GM12878 (cell line): ENCODE measurements at regions not wholly inside any gene's neighbourhood (a gene's known extent, or its start where the extent isn't known, plus 50 kb on each side); places are given as distances from the start of the nearest gene placed in this dataset.

ENCODE experiments used
- ATAC-seq: fragments of 200-7000 bp; cut with Tn5 transposase; 3 replicates; pipeline ENCODE4 v1.9.1; 2020; ENCODE audit warnings: mild to moderate bottlenecking, moderate library complexity
- BruUV-seq: library from RNA; stranded (reverse); fragments of 400-500 nt; replicated peaks from 2 replicates; lab custom pipeline; 2021; lab: Mats Ljungman, UMichigan
- CTCF ChIA-PET: fragments of 300-600 bp; sonication (Branson Sonifier 250); formaldehyde crosslinking; extraction: SDS; loops from one replicate; lab custom pipeline; 2021; ENCODE audit warnings: inconsistent platforms; lab: Yijun Ruan, JAX
- POLR2A ChIA-PET: fragments of 350-600 bp; formaldehyde crosslinking; extraction: SDS; loops from one replicate; lab custom pipeline; 2021; ENCODE audit warnings: inconsistent platforms; lab: Charles Lee
- RAD21 ChIA-PET: fragments of 300-600 bp; sonication (Branson Sonifier 250); formaldehyde crosslinking; loops from one replicate; lab custom pipeline; 2023; ENCODE audit warnings: antibody characterized with exemption; ENCODE audit not compliant: unreplicated experiment; lab: Charles Lee
- SMC1A ChIA-PET: fragments of 300-600 bp; sonication (Branson Sonifier 250); formaldehyde crosslinking; loops from one replicate; lab custom pipeline; 2023; ENCODE audit not compliant: unreplicated experiment, uncharacterized antibody; lab: Charles Lee
- DNase-seq: peaks from one replicate; pipeline ENCODE4 v3.0.0-alpha.2; 2011; ENCODE audit warnings: low read depth, low spot score
- FAIRE-seq: peaks from 3 replicates; lab custom pipeline; 2011; peaks lifted over from hg19 to GRCh38; lab: Jason Lieb, UNC
- H2AFZ ChIP-seq: 2 replicates; pipeline ENCODE4 v1.6.0; 2011; ENCODE audit warnings: low read depth, low read length, control low read depth; ENCODE audit not compliant: control insufficient read depth
- H3K27ac ChIP-seq: 2 replicates; pipeline ENCODE4 v1.5.1; 2011; ENCODE audit warnings: control low read depth; ENCODE audit not compliant: control insufficient read depth, insufficient read depth
- H3K27me3 ChIP-seq, 2 experiments: replicated peaks in 1 of 2; 2 replicates each; pipeline versions ENCODE4 v1.6.0 to v1.6.1; 2011; ENCODE audit warnings: low read length in 1 of 2; ENCODE audit not compliant: control insufficient read depth in 2 of 2, insufficient read depth in 2 of 2
- H3K36me3 ChIP-seq, 2 experiments: 2 replicates each; pipeline ENCODE4 v1.5.1; 2011; ENCODE audit warnings: low read length in 1 of 2; ENCODE audit not compliant: control insufficient read depth in 2 of 2, insufficient read depth in 2 of 2
- H3K4me1 ChIP-seq: 2 replicates; pipeline ENCODE4 v1.6.1; 2011; ENCODE audit warnings: mild to moderate bottlenecking, low read length, moderate library complexity, mixed read lengths; ENCODE audit not compliant: control insufficient read depth, insufficient read depth
- H3K4me2 ChIP-seq: 2 replicates; pipeline ENCODE4 v1.6.0; 2011; ENCODE audit warnings: control low read depth; ENCODE audit not compliant: control insufficient read depth, insufficient read depth
- H3K4me3 ChIP-seq: fragments of 200-600 bp; sonication (generic); 2 replicates; pipeline ENCODE4 v1.5.1; 2016
- H3K79me2 ChIP-seq: 2 replicates; pipeline ENCODE4 v1.6.0; 2011; ENCODE audit warnings: low read length; ENCODE audit not compliant: control insufficient read depth, insufficient read depth
- H3K9ac ChIP-seq: 2 replicates; pipeline ENCODE4 v1.8.0; 2011; ENCODE audit warnings: low read length, control low read depth, mixed read lengths; ENCODE audit not compliant: control insufficient read depth, insufficient read depth
- H3K9me3 ChIP-seq: replicated peaks from 3 replicates; pipeline ENCODE4 v1.5.1; 2011; ENCODE audit warnings: mild to moderate bottlenecking, low read length; ENCODE audit not compliant: control insufficient read depth, insufficient read depth
- H4K20me1 ChIP-seq: 2 replicates; pipeline ENCODE4 v1.6.0; 2011; ENCODE audit not compliant: control insufficient read depth, insufficient read depth
- BCLAF1 ChIP-seq: fragments of 450-650 bp; IDR thresholded peaks from 2 replicates; pipeline ENCODE4 v1.6.1; 2017; ENCODE audit warnings: antibody characterized with exemption, mild to moderate bottlenecking, moderate library complexity
- DPF2 ChIP-seq: fragments of 450-650 bp; IDR thresholded peaks from 2 replicates; pipeline ENCODE4 v1.6.1; 2017; ENCODE audit warnings: mild to moderate bottlenecking
- HCFC1 ChIP-seq: fragments of 150-350 bp; IDR thresholded peaks from 2 replicates; pipeline ENCODE4 v1.6.1; 2014; ENCODE audit warnings: low read length
- HDAC2 ChIP-seq: fragments of 200-600 bp; sonication (generic); IDR thresholded peaks from 2 replicates; pipeline ENCODE4 v1.6.1; 2017
- MTA2 ChIP-seq: fragments of 450-650 bp; IDR thresholded peaks from 2 replicates; pipeline ENCODE4 v1.6.1; 2016; ENCODE audit warnings: low read depth, mild to moderate bottlenecking, moderate library complexity
- PBX3 ChIP-seq: IDR thresholded peaks from 2 replicates; pipeline ENCODE4 v1.6.1; 2011; ENCODE audit warnings: mild to moderate bottlenecking, low read depth, low read length, moderate library complexity; ENCODE audit not compliant: insufficient replicate concordance
- RFX5 ChIP-seq: IDR thresholded peaks from 2 replicates; pipeline ENCODE4 v1.6.1; 2011; ENCODE audit warnings: low read depth, low read length, improper control_type of control experiment
- SIX5 ChIP-seq: IDR thresholded peaks from 2 replicates; pipeline ENCODE4 v1.6.1; 2011; ENCODE audit warnings: mild to moderate bottlenecking, low read depth, low read length, moderate library complexity; ENCODE audit not compliant: severe bottlenecking
- TBL1XR1 ChIP-seq: IDR thresholded peaks from 2 replicates; pipeline ENCODE4 v1.6.1; 2012; ENCODE audit warnings: low read depth, low read length, improper control_type of control experiment
- ZBTB33 ChIP-seq: fragments of 450-650 bp; IDR thresholded peaks from 2 replicates; pipeline ENCODE4 v1.6.1; 2017; ENCODE audit warnings: mild to moderate bottlenecking
- ZSCAN29 ChIP-seq: fragments of 450-650 bp; IDR thresholded peaks from 2 replicates; pipeline ENCODE4 v1.6.1; 2017; ENCODE audit warnings: mild to moderate bottlenecking, moderate library complexity
- WGBS: methylation state at CpG from one replicate; pipeline ENCODE4 v1.1.6; 2016; ENCODE audit warnings: low lambda C conversion rate; ENCODE audit not compliant: insufficient replicate concordance, insufficient coverage; ENCODE audit errors: missing lambda C conversion rate; 5-methylcytosine and 5-hydroxymethylcytosine counted together
- in situ Hi-C: fragments of 300-500 bp; cut with MboI; formaldehyde crosslinking; loops from 9 replicates; pipeline ENCODE4 v1.14.3; 2018; ENCODE audit warnings: mixed read lengths
- intact Hi-C: fragments of 100-400 bp; cut with micrococcal nuclease; formaldehyde crosslinking; loops from one replicate; pipeline ENCODE4 v1.14.2; 2022; ENCODE audit not compliant: unreplicated experiment

- TF ChIP-seq BCLAF1, result no peak
- TF ChIP-seq MTA2, result no peak
- TF ChIP-seq HCFC1, result no peak
Observed at GRCh38 chr18:6652098-6652497, 77.4 kb upstream of the ARHGAP28 start (continued).

- TF ChIP-seq TBL1XR1 (no peak), ZBTB33 (no peak), HDAC2 (no peak), BCLAF1 (no peak), RFX5 (no peak), SIX5 (no peak), DPF2 (no peak), PBX3 (no peak), ZSCAN29 (no peak)
- TF ChIP-seq, all 136 proteins: peak for 0
- RAD21 ChIA-PET, result no interaction called here
Observed at GRCh38 chr18:6653880-6654279, 75.6 kb upstream of the ARHGAP28 start.

More at GRCh38 chr18:6653880-6654279, 75.6 kb upstream of the ARHGAP28 start:
- ChIA-PET CTCF (no interaction called here), SMC1A (no interaction called here), POLR2A (no interaction called here)
- FAIRE-seq, result no peak
- in situ Hi-C loops, result no loop called here
- no peaks in the 10 kb centered on the region for H4K20me1 ChIP-seq
- no peak overlapping the region for H2AFZ ChIP-seq
- no peak overlapping the region for H3K4me2 ChIP-seq
- H3K27me3 ChIP-seq, result no peaks in the 10 kb centered on the region; a peak in 1 of 4 replicates
- WGBS, result 0% methylated on average over 2 of the region's 2 CpGs
- no peaks in the 10 kb centered on the region for H3K36me3 ChIP-seq
- no peak for DNase-seq
- H3K9me3 ChIP-seq, result no peaks in the 10 kb centered on the region
- no peak overlapping the region for H3K9ac ChIP-seq
- intact Hi-C loops, result loop anchor here (10.0 kb wide), 1 partner anchor 61 kb away; no protein-coding TSS in a partner anchor
- no peak overlapping the region for H3K27ac ChIP-seq
- no peak for ATAC-seq
- no peaks in the 10 kb centered on the region for H3K4me1 ChIP-seq
- no peak overlapping the region for H3K4me3 ChIP-seq
- no TSS peak for BruUV-seq
- no peaks in the 10 kb centered on the region for H3K79me2 ChIP-seq
